ENCODE measurements at regions not wholly inside any gene's neighbourhood (a gene's known extent, or its start where the extent isn't known, plus 50 kb on each side); places are given as distances from the start of the nearest gene placed in this dataset.

GRCh38 chr5:68352166-68352565 lies 136.6 kb downstream of the PIK3R1 start:
- DNase-seq, result no peak

- DNase-seq, result no peak
Observed at GRCh38 chr5:68353605-68354004, 138.0 kb downstream of the PIK3R1 start.

- DNase-seq, result no peak
Observed at GRCh38 chr5:68354315-68354714, 138.8 kb downstream of the PIK3R1 start.

- DNase-seq, result no peak
Observed at GRCh38 chr5:68356216-68356615, 140.7 kb downstream of the PIK3R1 start.

GRCh38 chr5:68356623-68357022 lies 141.1 kb downstream of the PIK3R1 start:
- DNase-seq, result no peak

GRCh38 chr5:68359699-68360098 lies 144.1 kb downstream of the PIK3R1 start:
- DNase-seq, result no peak

- DNase-seq, result no peak
Observed at GRCh38 chr5:68362331-68362730, 146.8 kb downstream of the PIK3R1 start.

- no peak for DNase-seq
Observed at GRCh38 chr5:68365889-68366288, 150.3 kb downstream of the PIK3R1 start.

GRCh38 chr5:68367287-68367686 lies 151.7 kb downstream of the PIK3R1 start:
- no peak for DNase-seq

GRCh38 chr5:68367717-68368116 lies 152.2 kb downstream of the PIK3R1 start:
- no peak for DNase-seq

- DNase-seq, result no peak
Observed at GRCh38 chr5:68368311-68369022, 152.9 kb downstream of the PIK3R1 start.

- DNase-seq, result no peak
Observed at GRCh38 chr5:68369023-68369359, 153.4 kb downstream of the PIK3R1 start.

GRCh38 chr5:68369457-68370125 lies 154.0 kb downstream of the PIK3R1 start:
- no peak for DNase-seq

- DNase-seq, result no peak
Observed at GRCh38 chr5:68370196-68370595, 154.6 kb downstream of the PIK3R1 start.

GRCh38 chr5:68371607-68372006 lies 156.1 kb downstream of the PIK3R1 start:
- no peak for DNase-seq

GRCh38 chr5:68372161-68372560 lies 156.6 kb downstream of the PIK3R1 start:
- DNase-seq, result no peak

GRCh38 chr5:68373050-68373449 lies 157.5 kb downstream of the PIK3R1 start:
- DNase-seq, result no peak

GRCh38 chr5:68374796-68375518 lies 159.4 kb downstream of the PIK3R1 start:
- DNase-seq, result no peak

GRCh38 chr5:68375540-68375939 lies 160.0 kb downstream of the PIK3R1 start:
- DNase-seq, result no peak

- DNase-seq, result no peak
Observed at GRCh38 chr5:68376935-68377334, 161.4 kb downstream of the PIK3R1 start.

GRCh38 chr5:68377733-68378132 lies 162.2 kb downstream of the PIK3R1 start:
- no peak for DNase-seq

- DNase-seq, result no peak
Observed at GRCh38 chr5:68378204-68378820, 162.8 kb downstream of the PIK3R1 start.

GRCh38 chr5:68379275-68380036 lies 163.9 kb downstream of the PIK3R1 start:
- DNase-seq, result no peak
